DMS53 (cell line): ENCODE measurements at regions not wholly inside any gene's neighbourhood (a gene's known extent, or its start where the extent isn't known, plus 50 kb on each side); places are given as distances from the start of the nearest gene placed in this dataset.
"Not testable (repeated sequence)": the region's sequence is repeated elsewhere in the genome, so short reads cannot be mapped to it uniquely, and the experiment has no call there.

ENCODE experiments used
- DNase-seq: peaks from one replicate; lab custom pipeline; 2025; lab: John Stamatoyannopoulos, UW

DNA sequence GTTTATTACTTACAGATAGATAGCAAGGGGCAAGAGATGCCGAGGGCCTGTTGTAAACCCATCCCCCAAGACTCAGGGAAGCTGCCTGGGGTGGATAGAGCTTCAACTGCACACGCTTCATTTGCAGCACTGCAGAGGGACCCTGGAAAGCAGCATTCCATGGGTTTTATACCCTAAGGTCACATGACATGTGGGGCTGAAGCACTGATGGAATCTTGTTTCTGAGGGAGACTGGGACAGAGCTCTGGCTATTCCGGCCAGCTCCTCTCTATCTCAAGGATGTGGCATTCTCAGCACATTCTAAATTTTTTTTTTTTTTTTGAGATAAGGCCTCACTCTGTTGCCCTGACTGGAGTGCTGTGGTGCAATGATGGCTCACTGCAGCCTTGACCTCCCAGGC is 300.1 kb downstream of the MYCN start:
- no peak for DNase-seq

- DNase-seq: no peak
These were observed 299.0 kb downstream of the MYCN start for GRCh38 chr2:16239296-16239850.

GRCh38 chr2:16238786-16239185 is 298.4 kb downstream of the MYCN start:
- DNase-seq: no peak

- no peak for DNase-seq
These were observed 297.8 kb downstream of the MYCN start for GRCh38 chr2:16238001-16238761.

DNA sequence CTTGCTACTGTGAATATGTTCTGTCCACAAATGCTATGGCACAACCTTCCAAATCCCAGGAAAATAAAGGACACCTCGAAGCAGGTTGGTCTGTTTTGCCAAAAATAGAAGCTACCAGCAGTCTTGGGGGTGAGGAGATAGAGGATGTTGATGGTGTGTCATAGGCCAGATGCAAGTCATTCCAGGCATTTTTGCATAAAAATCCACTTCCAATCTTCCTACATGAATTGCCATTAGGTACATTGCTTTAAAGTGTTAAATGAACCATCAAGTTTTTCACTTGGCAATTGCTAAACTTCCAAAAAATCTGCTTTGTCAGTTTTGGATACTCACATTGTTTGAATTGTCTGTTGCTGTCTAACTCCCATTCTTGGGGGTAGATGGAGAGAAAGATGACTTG is 295.4 kb downstream of the MYCN start:
- no peak for DNase-seq

- DNase-seq: not testable (repeated sequence)
These were observed 294.9 kb downstream of the MYCN start for GRCh38 chr2:16235291-16235690.

GRCh38 chr2:16228951-16229350 is 288.6 kb downstream of the MYCN start:
- DNase-seq: no peak

DNA sequence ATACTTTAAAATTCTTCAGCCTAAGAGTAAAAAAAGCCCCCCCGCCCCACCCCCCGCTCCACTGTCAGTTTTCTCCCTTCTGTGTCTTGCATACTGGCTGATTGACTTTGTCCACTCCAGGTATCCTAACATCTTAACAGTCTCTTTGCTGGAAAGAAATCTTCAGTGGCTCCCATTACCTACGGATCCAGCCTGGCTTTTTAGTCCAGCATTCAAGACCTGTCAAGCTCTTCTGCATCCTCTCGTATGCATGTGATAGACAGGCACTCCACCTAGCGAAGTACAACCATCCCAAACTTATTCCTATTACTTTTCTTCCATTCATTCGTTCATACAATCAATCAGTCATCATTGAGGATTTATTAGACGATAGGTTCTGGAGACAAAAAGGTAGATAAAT is 288.1 kb downstream of the MYCN start:
- no peak for DNase-seq

DNA sequence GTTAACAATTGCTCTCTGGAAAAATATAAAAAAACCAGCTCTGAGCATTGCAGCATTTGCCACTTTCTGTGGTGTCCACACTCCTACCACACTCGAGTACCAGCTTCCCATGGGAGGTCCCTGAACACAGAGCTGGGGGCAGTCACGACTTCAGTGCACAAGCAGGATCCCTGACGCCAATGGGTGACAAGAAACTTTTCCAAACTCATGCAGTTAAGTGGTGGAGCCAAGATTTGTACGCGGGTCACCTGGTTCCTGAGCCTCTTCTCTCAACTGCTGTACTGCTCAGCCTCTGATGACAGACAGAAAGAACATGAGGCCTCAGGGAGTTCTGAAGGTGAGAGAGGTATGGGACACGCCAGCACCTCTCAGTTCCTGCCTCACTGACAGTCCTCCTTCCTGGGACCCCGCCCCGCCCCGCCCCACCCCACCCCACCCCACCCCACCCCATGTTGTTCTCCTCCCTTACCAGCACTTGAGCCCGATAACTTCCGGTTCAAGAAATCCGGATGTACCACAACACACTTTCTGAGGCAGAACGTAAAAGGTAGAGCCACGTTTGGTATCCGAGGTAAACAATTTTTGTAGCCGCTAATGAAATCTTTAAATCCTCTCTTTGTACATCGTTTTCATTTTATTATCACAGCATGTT is 287.6 kb downstream of the MYCN start:
- DNase-seq: no peak

GRCh38 chr2:16226943-16227664 is 286.8 kb downstream of the MYCN start:
- no peak for DNase-seq

DNA sequence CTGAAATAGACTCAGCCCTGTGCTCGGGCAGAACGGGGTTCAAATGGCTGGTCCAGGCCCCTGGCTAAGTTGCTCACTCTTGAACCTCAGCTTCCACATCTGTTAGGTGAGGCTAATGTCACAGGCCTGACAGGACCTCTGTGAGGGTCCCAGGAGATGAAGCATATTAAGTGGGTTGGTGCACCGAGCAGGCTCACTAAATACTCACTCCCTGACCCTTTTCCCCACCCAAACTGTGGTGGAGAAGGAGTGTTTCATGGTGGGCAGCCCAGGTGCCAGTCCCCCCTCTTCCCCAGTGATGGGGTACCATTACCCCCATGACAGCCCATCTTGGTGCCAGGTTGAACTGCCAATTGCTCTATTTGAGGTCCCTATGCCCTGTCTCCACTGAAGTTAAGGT is 286.0 kb downstream of the MYCN start:
- DNase-seq: no peak

DNA sequence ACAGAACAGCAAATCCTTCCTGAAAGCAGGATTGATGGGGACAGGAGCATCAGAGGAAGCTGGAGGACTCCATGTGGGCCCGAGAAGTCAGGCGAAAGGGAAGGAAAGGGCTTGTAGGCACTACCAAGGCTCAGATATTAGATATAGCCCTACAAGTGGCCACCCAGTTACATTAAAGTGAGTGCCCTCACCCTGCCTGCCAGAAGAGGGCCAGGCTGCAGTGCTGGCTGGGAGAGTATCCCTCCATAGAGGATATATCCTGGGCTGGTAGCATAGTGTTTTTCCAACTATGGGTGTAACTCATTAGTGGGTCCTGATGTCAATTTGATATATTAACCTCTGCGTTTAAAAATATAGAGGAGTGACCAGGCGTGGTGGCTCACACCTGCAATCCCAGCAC is 285.2 kb downstream of the MYCN start:
- DNase-seq: peak; percentile 16

- no peak for DNase-seq
These were observed 284.7 kb downstream of the MYCN start for GRCh38 chr2:16225071-16225470.

DNA sequence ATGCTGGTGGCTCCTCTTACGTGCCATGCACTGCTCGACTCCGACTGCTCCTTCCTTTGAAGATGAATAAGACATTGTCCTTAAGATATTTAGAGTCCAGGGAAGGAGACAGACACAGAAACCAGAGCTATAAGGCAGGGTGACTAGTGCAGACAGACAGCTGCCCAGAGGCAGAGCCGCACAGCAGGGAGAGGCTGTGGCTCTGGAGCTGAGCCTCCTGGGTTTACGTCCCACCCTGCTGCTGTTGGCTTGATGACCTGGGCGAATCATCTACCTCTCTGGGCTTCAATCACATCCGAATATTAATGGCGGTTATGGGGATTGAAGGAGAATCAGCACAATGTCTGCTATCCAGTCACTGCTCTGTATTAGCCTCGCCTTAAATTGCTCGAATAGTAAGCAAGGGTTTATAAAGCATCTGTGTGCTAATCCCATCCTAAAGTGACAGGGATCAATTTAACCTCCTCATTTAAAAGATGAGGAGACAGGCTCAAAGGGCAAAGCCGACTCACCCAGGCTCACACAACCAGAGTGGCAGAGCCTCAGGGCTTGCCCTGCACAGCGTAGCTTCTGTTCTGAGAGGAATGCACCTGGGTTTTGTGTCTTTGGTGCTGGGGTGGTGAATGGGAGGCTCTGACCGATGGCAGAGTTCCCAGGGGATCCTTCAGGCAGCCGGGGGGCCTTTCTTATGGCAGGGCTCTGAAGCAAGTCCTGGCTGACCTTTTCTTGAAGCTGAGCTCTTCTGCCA is 284.1 kb downstream of the MYCN start:
- DNase-seq: no peak

GRCh38 chr2:16223841-16224177 is 283.5 kb downstream of the MYCN start:
- DNase-seq: no peak

- DNase-seq: no peak
These were observed 283.0 kb downstream of the MYCN start for GRCh38 chr2:16223161-16223840.

GRCh38 chr2:16222326-16222725 is 282.0 kb downstream of the MYCN start:
- no peak for DNase-seq

DNA sequence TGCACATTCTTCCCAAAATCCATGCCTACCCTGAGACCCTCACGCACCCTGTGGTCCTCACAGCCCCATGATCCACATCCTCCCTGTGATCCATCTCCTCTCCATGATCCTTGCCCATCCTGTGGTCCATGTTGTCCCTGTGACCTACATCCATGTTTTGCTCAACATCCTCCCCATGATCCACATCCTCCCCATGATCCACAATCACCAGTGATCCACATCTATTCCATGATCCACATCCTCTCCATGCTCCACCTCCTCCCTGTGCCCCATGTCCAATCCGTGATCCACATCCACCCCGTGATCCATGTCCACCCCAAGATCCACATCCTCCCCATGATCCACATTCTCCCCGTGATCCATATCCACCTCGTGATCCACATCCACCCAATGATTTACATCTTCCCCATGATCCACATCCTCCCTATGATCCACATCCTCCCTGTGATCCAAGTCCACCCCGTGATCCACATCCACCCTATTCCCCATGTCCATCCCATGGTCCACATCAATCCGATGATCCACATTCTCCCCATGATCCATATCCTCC is 281.2 kb downstream of the MYCN start:
- DNase-seq: no peak

- DNase-seq: no peak
These were observed 279.1 kb downstream of the MYCN start for GRCh38 chr2:16219292-16219975.

GRCh38 chr2:16218625-16219024 is 278.3 kb downstream of the MYCN start:
- peak; percentile 53 for DNase-seq

DNA sequence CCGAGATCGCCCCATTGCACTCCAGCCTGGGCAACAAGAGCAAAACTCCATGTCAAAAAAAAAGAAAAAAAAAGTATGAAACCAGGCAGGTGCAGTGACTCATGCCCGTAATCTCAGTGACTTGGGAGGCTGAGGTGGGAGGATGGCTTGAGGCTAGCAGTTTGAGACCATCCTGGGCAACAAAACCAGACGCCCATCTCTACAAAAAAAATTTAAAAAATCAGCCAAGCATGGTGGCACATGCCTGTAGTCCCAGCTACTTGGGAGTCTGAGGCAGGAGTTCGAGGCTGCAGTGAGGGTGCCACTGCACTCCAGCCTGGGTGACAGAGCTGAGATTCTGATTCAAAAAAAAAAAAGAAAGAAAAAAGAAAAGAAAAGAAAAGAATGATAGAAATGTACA is 277.8 kb downstream of the MYCN start:
- no peak for DNase-seq
